ENCODE measurements at regions not wholly inside any gene's neighbourhood (a gene's known extent, or its start where the extent isn't known, plus 50 kb on each side); places are given as distances from the start of the nearest gene placed in this dataset.

GRCh38 chr7:82699773-82700186, 256.2 kb upstream of the CACNA2D1 start:
- CTCF ChIA-PET, result no interaction called here
- TF ChIP-seq CTCF (IDR thresholded peaks at IDR 0.05) (no peak), EZH2 (IDR thresholded peaks at IDR 0.05; ENCODE audit: borderline replicate concordance, insufficient read depth, low read depth, low read length, poor library complexity, severe bottlenecking) (no peak)
- no peaks in the 10 kb centered on the region for H3K4me1 Mint-ChIP-seq
- no peak for DNase-seq
- no peak overlapping the region for H3K4me2 ChIP-seq (replicated peaks; ENCODE audit: low read depth, low read length, poor library complexity, severe bottlenecking)
- H3K36me3 ChIP-seq (replicated peaks in 1 of 2; ENCODE audit: control extremely low read depth in 1 of 2, control insufficient read depth in 1 of 2, extremely low read depth in 1 of 2, insufficient read depth in 2 of 2, low read length in 1 of 2), result no peaks in the 10 kb centered on the region
- H3K4me3 Mint-ChIP-seq, result no peak overlapping the region
- no peak overlapping the region for H3K27ac ChIP-seq (ENCODE audit: low read length in 2 of 2)
- H3K27me3 ChIP-seq (replicated peaks in 1 of 4; ENCODE audit: control extremely low read depth in 1 of 4, control insufficient read depth in 3 of 4, insufficient read depth in 4 of 4, low read length in 3 of 4), result no peaks in the 10 kb centered on the region
- POLR2A ChIA-PET, result no interaction called here
- H3K4me3 ChIP-seq (ENCODE audit: control extremely low read depth in 1 of 5, extremely low read depth in 1 of 5, insufficient read depth in 1 of 5, low read depth in 2 of 5, low read length in 4 of 5), result no peak overlapping the region
- H3K79me2 ChIP-seq (ENCODE audit: control insufficient read depth, insufficient read depth, low read length), result no peaks in the 10 kb centered on the region
- no peak overlapping the region for H3K9ac ChIP-seq (ENCODE audit: low read length)
- no peak for ATAC-seq (ENCODE audit: low read depth)
- no peaks in the 10 kb centered on the region for H3K9me3 Mint-ChIP-seq (ENCODE audit: insufficient read depth)
- no peaks in the 10 kb centered on the region for H3K27me3 Mint-ChIP-seq
- no peaks in the 10 kb centered on the region for H4K20me1 ChIP-seq (ENCODE audit: control insufficient read depth, insufficient read depth, low read length, poor library complexity, severe bottlenecking)
- H3K4me1 ChIP-seq (ENCODE audit: control insufficient read depth in 2 of 2, insufficient read depth in 2 of 2, low read length in 2 of 2), result no peaks in the 10 kb centered on the region
- no peak overlapping the region for H2AFZ ChIP-seq (ENCODE audit: insufficient read depth, low read depth, low read length, poor library complexity, severe bottlenecking)
- intact Hi-C loops (cut with micrococcal nuclease), result no loop called here
- no peak overlapping the region for H3K27ac Mint-ChIP-seq
- WGBS (ENCODE audit: insufficient coverage), result 100% methylated on average over 2 of the region's 3 CpGs
- H3K9me3 ChIP-seq (ENCODE audit: control extremely low read depth in 1 of 3, control insufficient read depth in 2 of 3, insufficient read depth in 1 of 3, low read length in 2 of 3), result peaks cover 0 to 5% (median 0%) of the 10 kb centered on the region in 3 donors

- TF ChIP-seq CTCF (IDR thresholded peaks at IDR 0.05) (no peak), EZH2 (IDR thresholded peaks at IDR 0.05; ENCODE audit: borderline replicate concordance, insufficient read depth, low read depth, low read length, poor library complexity, severe bottlenecking) (no peak)
- H2AFZ ChIP-seq (ENCODE audit: insufficient read depth, low read depth, low read length, poor library complexity, severe bottlenecking), result no peak overlapping the region
- H3K9ac ChIP-seq (ENCODE audit: low read length), result no peak overlapping the region
- H3K4me1 ChIP-seq (ENCODE audit: control insufficient read depth in 2 of 2, insufficient read depth in 2 of 2, low read length in 2 of 2), result no peaks in the 10 kb centered on the region
- H3K4me3 ChIP-seq (ENCODE audit: control extremely low read depth in 1 of 5, extremely low read depth in 1 of 5, insufficient read depth in 1 of 5, low read depth in 2 of 5, low read length in 4 of 5), result no peak overlapping the region
- Mint-ChIP-seq H3K4me1 (no peaks in the 10 kb centered on the region), H3K4me3 (no peak overlapping the region), H3K27me3 (no peaks in the 10 kb centered on the region), H3K27ac (no peak overlapping the region), H3K9me3 (ENCODE audit: insufficient read depth) (no peaks in the 10 kb centered on the region)
- ATAC-seq (ENCODE audit: low read depth) (no peak), DNase-seq (no peak)
- no peak overlapping the region for H3K4me2 ChIP-seq (replicated peaks; ENCODE audit: low read depth, low read length, poor library complexity, severe bottlenecking)
- WGBS (ENCODE audit: insufficient coverage), result no CpG with 5 or more reads among the region's 3 CpGs
- intact Hi-C loops (cut with micrococcal nuclease), result no loop called here
- H3K9me3 ChIP-seq (ENCODE audit: control extremely low read depth in 1 of 3, control insufficient read depth in 2 of 3, insufficient read depth in 1 of 3, low read length in 2 of 3), result peaks cover 0 to 5% (median 0%) of the 10 kb centered on the region in 3 donors
- CTCF ChIA-PET, result no interaction called here
- no peaks in the 10 kb centered on the region for H4K20me1 ChIP-seq (ENCODE audit: control insufficient read depth, insufficient read depth, low read length, poor library complexity, severe bottlenecking)
- POLR2A ChIA-PET, result no interaction called here
- H3K36me3 ChIP-seq (replicated peaks in 1 of 2; ENCODE audit: control extremely low read depth in 1 of 2, control insufficient read depth in 1 of 2, extremely low read depth in 1 of 2, insufficient read depth in 2 of 2, low read length in 1 of 2), result no peaks in the 10 kb centered on the region
- no peak overlapping the region for H3K27ac ChIP-seq (ENCODE audit: low read length in 2 of 2)
- no peaks in the 10 kb centered on the region for H3K79me2 ChIP-seq (ENCODE audit: control insufficient read depth, insufficient read depth, low read length)
- H3K27me3 ChIP-seq (replicated peaks in 1 of 4; ENCODE audit: control extremely low read depth in 1 of 4, control insufficient read depth in 3 of 4, insufficient read depth in 4 of 4, low read length in 3 of 4), result no peaks in the 10 kb centered on the region
Observed at GRCh38 chr7:82697897-82698296, 254.3 kb upstream of the CACNA2D1 start.

Measured in B cell (primary cell).